ENCODE measurements at regions not wholly inside any gene's neighbourhood (a gene's known extent, or its start where the extent isn't known, plus 50 kb on each side); places are given as distances from the start of the nearest gene placed in this dataset.
"Not testable (repeated sequence)": the region's sequence is repeated elsewhere in the genome, so short reads cannot be mapped to it uniquely, and the experiment has no call there.

GRCh38 chr15:96150254-96150653 lies 180.2 kb upstream of the NR2F2 start:
- no peak for DNase-seq

DNA sequence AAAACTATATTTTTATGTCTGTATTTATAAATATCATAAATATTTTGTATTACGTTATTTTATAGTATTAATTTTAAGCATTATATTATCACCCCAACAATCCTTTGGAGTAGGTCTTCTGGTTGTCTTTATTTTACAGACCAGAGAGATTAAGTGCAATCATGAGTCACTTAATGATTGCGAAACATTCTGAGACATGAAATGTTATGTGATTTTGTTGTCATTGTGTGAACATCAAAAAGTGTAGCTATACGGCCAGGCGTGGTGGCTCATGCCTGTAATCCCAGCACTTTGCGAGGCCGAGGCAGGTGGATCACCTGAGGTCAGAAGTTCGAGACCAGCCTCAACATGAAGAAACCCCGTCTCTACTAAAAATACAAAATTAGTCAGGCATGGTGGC lies 178.8 kb upstream of the NR2F2 start:
- not testable (repeated sequence) for H3K27me3 ChIP-seq (ENCODE audit: control insufficient read depth, insufficient read depth, low read length); H3K36me3 ChIP-seq (replicated peaks; ENCODE audit: control insufficient read depth, insufficient read depth, low read length); DNase-seq; H3K4me3 ChIP-seq (ENCODE audit: insufficient read depth, low read depth, low read length)

More at GRCh38 chr15:96150254-96150653, 180.2 kb upstream of the NR2F2 start:
- Histone ChIP-seq H3K27me3 (ENCODE audit: control insufficient read depth, insufficient read depth, low read length) (no peaks in the 10 kb centered on the region), H3K4me3 (ENCODE audit: insufficient read depth, low read depth, low read length) (no peak overlapping the region), H3K36me3 (replicated peaks; ENCODE audit: control insufficient read depth, insufficient read depth, low read length) (no peaks in the 10 kb centered on the region)

DNA sequence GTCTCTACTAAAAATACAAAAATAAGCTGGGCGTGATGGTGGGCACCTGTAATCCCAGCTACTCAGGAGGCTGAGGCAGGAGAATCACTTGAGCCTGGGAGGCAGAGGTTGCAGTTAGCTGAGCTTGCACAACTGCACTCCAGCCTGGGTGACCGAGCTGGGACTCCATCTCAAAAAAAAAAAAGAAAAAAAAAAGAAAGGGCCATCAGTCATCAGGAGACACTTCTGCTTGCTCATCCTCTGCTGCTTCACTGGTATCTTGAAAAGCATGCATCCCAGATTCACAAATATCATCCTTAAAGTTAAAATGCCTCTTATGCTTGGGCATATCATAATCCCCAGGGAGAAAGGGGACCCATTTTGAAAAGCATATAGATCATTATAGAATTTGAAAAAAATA lies 176.6 kb upstream of the NR2F2 start:
- H3K36me3 ChIP-seq (replicated peaks; ENCODE audit: control insufficient read depth, insufficient read depth, low read length): no peaks in the 10 kb centered on the region
- no peak for DNase-seq
- H3K27me3 ChIP-seq (ENCODE audit: control insufficient read depth, insufficient read depth, low read length): no peaks in the 10 kb centered on the region
- no peak overlapping the region for H3K4me3 ChIP-seq (ENCODE audit: insufficient read depth, low read depth, low read length)

DNA sequence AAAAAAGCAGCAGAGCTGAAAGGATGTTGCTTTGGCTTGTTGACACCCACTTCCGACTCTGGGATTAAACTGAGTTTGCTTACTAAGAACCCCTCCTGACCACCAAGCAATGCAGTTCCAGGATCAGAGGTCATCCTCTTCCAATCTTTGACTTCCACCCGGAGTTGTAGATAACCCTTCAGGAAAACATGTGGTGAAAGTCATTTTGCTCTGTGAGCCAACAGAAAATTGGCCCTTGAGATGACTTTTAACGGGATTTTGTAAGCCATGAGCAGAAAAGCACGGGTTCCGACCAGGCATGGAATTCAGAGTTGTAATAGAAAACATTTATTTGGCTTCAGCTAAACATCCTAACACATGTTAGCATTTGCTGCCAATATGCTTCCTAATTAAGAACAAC lies 171.6 kb upstream of the NR2F2 start:
- H3K4me3 ChIP-seq (ENCODE audit: insufficient read depth, low read depth, low read length): no peak overlapping the region
- no peak for DNase-seq
- H3K36me3 ChIP-seq (replicated peaks; ENCODE audit: control insufficient read depth, insufficient read depth, low read length): no peaks in the 10 kb centered on the region
- no peaks in the 10 kb centered on the region for H3K27me3 ChIP-seq (ENCODE audit: control insufficient read depth, insufficient read depth, low read length)

DNA sequence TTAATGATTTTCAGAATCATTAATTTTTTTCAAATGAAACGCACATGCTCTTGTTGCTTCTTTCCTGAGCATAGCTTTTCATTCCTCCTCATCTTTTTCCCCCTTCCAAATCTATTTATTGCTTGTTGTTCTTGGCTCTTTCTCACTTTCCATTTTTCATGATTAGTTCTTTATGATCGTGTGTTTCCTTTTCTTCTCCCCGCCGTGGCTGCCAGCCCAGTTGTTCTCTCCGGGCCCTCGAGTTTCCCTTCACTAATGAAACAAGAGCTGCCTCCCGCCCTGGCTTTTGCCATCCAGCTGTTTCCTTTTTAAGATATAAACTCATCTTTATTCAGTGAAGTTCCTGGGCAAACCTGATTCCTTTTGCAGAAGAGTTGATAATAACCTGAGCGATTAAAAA lies 170.2 kb upstream of the NR2F2 start:
- DNase-seq: no peak
- no peak overlapping the region for H3K4me3 ChIP-seq (ENCODE audit: insufficient read depth, low read depth, low read length)
- no peaks in the 10 kb centered on the region for H3K36me3 ChIP-seq (replicated peaks; ENCODE audit: control insufficient read depth, insufficient read depth, low read length)
- no peaks in the 10 kb centered on the region for H3K27me3 ChIP-seq (ENCODE audit: control insufficient read depth, insufficient read depth, low read length)

- DNase-seq: no peak
- no peaks in the 10 kb centered on the region for H3K27me3 ChIP-seq (ENCODE audit: control insufficient read depth, insufficient read depth, low read length)
- H3K4me3 ChIP-seq (ENCODE audit: insufficient read depth, low read depth, low read length): no peak overlapping the region
- H3K36me3 ChIP-seq (replicated peaks; ENCODE audit: control insufficient read depth, insufficient read depth, low read length): no peaks in the 10 kb centered on the region
Measured at GRCh38 chr15:96160800-96161199, 169.7 kb upstream of the NR2F2 start.

GRCh38 chr15:96162322-96162721 lies 168.2 kb upstream of the NR2F2 start:
- no peak for DNase-seq
- no peak overlapping the region for H3K4me3 ChIP-seq (ENCODE audit: insufficient read depth, low read depth, low read length)
- no peaks in the 10 kb centered on the region for H3K27me3 ChIP-seq (ENCODE audit: control insufficient read depth, insufficient read depth, low read length)
- H3K36me3 ChIP-seq (replicated peaks; ENCODE audit: control insufficient read depth, insufficient read depth, low read length): no peaks in the 10 kb centered on the region

DNA sequence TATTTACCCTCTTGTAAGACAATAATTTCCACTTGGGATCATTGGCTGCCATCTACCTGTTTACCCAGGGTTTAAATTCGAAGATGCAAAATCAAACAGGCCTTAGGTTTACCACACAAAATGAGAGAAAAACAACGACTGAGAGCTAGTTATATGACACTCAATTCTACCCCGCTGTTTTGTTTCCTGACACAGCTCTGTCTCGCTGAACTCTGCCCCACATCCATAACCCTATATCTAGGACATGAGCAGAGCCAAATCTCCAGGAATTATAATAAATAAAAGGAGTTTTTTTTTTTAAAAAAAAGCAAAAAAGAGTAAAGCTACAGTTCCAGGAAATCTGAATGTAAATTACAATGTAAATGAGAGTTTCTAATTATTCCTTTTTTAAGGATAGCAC lies 165.4 kb upstream of the NR2F2 start:
- DNase-seq: no peak
- Histone ChIP-seq H3K4me3 (ENCODE audit: insufficient read depth, low read depth, low read length) (no peak overlapping the region), H3K36me3 (replicated peaks; ENCODE audit: control insufficient read depth, insufficient read depth, low read length) (no peaks in the 10 kb centered on the region), H3K27me3 (ENCODE audit: control insufficient read depth, insufficient read depth, low read length) (no peaks in the 10 kb centered on the region)

DNA sequence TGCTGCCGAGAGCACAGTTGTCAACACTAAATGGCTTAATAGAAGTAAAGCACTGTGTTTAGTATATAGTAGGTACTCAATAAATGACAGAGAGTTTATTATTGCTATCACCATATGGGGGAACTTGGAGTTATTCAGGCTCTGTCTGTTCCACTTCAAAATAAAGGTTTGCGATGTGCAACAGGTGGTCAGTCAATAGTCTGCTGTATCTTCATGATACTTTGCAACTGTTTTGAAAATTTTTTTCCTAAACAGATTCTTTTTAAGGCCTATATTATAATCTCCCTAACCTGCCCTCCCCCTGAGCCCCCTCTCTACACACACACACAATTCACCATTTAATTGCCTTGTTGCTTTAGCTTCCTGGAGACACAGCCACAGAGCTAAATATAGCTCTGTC lies 164.7 kb upstream of the NR2F2 start:
- H3K27me3 ChIP-seq (ENCODE audit: control insufficient read depth, insufficient read depth, low read length): no peaks in the 10 kb centered on the region
- DNase-seq: no peak
- no peaks in the 10 kb centered on the region for H3K36me3 ChIP-seq (replicated peaks; ENCODE audit: control insufficient read depth, insufficient read depth, low read length)
- H3K4me3 ChIP-seq (ENCODE audit: insufficient read depth, low read depth, low read length): no peak overlapping the region

- Histone ChIP-seq H3K27me3 (ENCODE audit: control insufficient read depth, insufficient read depth, low read length) (no peaks in the 10 kb centered on the region), H3K36me3 (replicated peaks; ENCODE audit: control insufficient read depth, insufficient read depth, low read length) (no peaks in the 10 kb centered on the region), H3K4me3 (ENCODE audit: insufficient read depth, low read depth, low read length) (no peak overlapping the region)
- DNase-seq: no peak
Measured at GRCh38 chr15:96166223-96167200, 164.0 kb upstream of the NR2F2 start.

DNA sequence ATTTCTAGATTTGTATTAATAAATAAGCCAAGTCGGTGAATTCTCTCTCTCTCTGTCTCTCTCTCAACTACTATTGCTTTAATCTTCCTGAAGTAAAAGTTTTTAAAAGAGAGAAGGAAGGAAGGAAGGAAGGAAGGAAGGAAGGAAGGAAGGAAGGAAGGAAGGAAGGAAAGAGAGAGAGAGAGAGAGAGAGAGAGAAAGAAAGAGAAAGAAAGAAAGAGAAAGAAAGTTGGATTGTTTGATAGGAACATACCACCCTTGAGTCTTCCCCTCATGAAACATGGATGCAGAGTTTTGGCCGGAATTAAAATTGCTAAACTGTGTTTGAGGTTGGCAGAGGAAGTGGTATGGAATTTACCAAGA lies 159.9 kb upstream of the NR2F2 start:
- H3K4me3 ChIP-seq (ENCODE audit: insufficient read depth, low read depth, low read length); DNase-seq; H3K36me3 ChIP-seq (replicated peaks; ENCODE audit: control insufficient read depth, insufficient read depth, low read length); H3K27me3 ChIP-seq (ENCODE audit: control insufficient read depth, insufficient read depth, low read length): not testable (repeated sequence)

DNA sequence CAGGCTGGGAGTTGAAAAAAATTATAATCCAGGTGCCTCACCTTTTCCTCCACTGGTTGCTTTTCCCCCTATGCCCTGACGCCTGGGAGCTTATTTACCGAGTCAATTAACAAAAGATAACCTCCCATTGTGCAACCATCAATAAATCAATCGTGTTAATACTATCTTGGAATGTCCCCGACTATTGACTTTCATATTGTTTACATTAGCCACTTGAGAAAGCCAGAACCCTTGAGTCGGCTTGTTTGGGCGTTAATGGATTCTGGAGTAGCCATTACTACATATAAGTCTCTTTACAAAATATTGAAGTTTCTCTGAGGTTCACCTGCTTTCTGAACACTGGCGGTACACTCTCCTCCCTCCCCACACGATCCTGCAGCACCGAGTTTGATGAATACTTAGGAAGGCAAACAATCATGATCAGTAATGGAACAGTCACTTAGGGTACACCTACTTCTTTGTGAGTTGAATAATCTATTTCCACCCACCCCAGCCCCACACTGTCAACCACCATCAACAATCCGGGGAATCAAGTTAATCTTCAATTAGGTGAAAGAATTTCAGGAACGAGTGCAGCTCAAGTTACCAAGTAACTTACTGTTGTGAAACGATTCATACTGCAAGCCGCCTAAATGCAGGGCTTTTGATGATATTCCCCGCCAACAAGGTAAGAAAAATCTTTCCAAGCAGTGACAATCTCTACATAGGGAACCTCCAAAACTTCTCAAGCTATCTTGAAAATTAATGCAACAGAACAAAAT lies 159.3 kb upstream of the NR2F2 start:
- Histone ChIP-seq H3K36me3 (replicated peaks; ENCODE audit: control insufficient read depth, insufficient read depth, low read length) (no peaks in the 10 kb centered on the region), H3K27me3 (ENCODE audit: control insufficient read depth, insufficient read depth, low read length) (no peaks in the 10 kb centered on the region), H3K4me3 (ENCODE audit: insufficient read depth, low read depth, low read length) (no peak overlapping the region)
- no peak for DNase-seq

GRCh38 chr15:96171853-96172296 lies 158.6 kb upstream of the NR2F2 start:
- no peak overlapping the region for H3K4me3 ChIP-seq (ENCODE audit: insufficient read depth, low read depth, low read length)
- no peak for DNase-seq
- H3K27me3 ChIP-seq (ENCODE audit: control insufficient read depth, insufficient read depth, low read length): no peaks in the 10 kb centered on the region
- no peaks in the 10 kb centered on the region for H3K36me3 ChIP-seq (replicated peaks; ENCODE audit: control insufficient read depth, insufficient read depth, low read length)

DNA sequence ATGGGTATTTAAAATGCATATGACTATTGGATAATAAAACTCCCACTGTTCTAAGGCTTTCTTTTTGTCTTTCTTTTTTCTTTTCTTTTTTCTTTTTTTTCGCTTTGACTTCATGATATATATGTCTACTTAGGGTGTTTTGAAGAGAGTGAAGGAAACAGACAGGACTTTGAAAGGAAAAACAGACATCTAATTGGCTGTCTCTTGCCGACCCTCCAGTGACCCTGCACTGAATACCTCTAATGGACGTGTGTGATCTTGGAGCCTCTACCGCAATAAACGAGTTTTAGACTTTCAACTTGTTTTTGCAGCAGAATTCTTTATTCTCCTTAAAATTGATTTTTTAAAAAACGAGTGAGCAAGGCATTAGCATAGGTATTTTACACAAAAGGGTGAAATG lies 158.1 kb upstream of the NR2F2 start:
- Histone ChIP-seq H3K36me3 (replicated peaks; ENCODE audit: control insufficient read depth, insufficient read depth, low read length) (no peaks in the 10 kb centered on the region), H3K27me3 (ENCODE audit: control insufficient read depth, insufficient read depth, low read length) (no peaks in the 10 kb centered on the region), H3K4me3 (ENCODE audit: insufficient read depth, low read depth, low read length) (no peak overlapping the region)
- no peak for DNase-seq

- Histone ChIP-seq H3K4me3 (ENCODE audit: insufficient read depth, low read depth, low read length) (no peak overlapping the region), H3K36me3 (replicated peaks; ENCODE audit: control insufficient read depth, insufficient read depth, low read length) (no peaks in the 10 kb centered on the region), H3K27me3 (ENCODE audit: control insufficient read depth, insufficient read depth, low read length) (no peaks in the 10 kb centered on the region)
- DNase-seq: no peak
Measured at GRCh38 chr15:96176831-96177230, 153.7 kb upstream of the NR2F2 start.
